LNCaP clone FGC (cell line): ENCODE measurements at regions not wholly inside any gene's neighbourhood (a gene's known extent, or its start where the extent isn't known, plus 50 kb on each side); places are given as distances from the start of the nearest gene placed in this dataset.

Source experiments
- DNase-seq: peaks from one replicate; pipeline ENCODE4 v3.0.0-alpha.2; 2011; ENCODE audit warnings: low read depth
- H3K4me3 ChIP-seq: 2 replicates; pipeline ENCODE4 v1.5.1; 2011; ENCODE audit warnings: mild to moderate bottlenecking, low read depth, low read length, control low read depth
- TF ChIP-seq, protein P1 (sequence below): IDR thresholded peaks from 2 replicates; pipeline ENCODE4 v1.5.1; 2012; ENCODE audit warnings: mild to moderate bottlenecking; ENCODE audit not compliant: control insufficient read depth, insufficient read depth; ENCODE audit errors: extremely low read depth

DNA sequence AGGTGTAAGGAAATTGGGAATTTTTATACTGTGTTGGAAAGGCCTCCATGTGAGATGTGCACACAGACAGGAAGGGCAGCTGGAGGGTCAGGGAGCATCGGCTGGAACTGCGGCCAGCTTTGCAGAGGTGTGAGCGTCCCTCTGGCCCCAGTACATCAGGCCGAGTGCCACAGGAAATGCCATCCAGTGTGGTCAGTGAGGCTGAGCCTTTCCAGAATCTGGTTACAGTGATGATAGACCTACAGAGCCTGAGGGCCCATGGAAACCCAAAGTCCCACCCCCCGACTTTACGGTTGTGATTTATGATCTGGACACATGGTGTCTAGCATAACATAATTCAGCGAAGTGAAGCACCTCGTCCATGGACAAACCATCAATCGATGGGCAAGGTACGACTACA, 137.3 kb upstream of the PDE10A start:
- no peak overlapping the region for H3K4me3 ChIP-seq
- no peak for DNase-seq
- TF ChIP-seq, protein P1, sequence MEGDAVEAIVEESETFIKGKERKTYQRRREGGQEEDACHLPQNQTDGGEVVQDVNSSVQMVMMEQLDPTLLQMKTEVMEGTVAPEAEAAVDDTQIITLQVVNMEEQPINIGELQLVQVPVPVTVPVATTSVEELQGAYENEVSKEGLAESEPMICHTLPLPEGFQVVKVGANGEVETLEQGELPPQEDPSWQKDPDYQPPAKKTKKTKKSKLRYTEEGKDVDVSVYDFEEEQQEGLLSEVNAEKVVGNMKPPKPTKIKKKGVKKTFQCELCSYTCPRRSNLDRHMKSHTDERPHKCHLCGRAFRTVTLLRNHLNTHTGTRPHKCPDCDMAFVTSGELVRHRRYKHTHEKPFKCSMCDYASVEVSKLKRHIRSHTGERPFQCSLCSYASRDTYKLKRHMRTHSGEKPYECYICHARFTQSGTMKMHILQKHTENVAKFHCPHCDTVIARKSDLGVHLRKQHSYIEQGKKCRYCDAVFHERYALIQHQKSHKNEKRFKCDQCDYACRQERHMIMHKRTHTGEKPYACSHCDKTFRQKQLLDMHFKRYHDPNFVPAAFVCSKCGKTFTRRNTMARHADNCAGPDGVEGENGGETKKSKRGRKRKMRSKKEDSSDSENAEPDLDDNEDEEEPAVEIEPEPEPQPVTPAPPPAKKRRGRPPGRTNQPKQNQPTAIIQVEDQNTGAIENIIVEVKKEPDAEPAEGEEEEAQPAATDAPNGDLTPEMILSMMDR, result no peak

- TF ChIP-seq, protein P1, result no peak
- no peak for DNase-seq
- H3K4me3 ChIP-seq, result no peak overlapping the region
Measured at GRCh38 chr6:165799391-165800153, 136.5 kb upstream of the PDE10A start.

- no peak overlapping the region for H3K4me3 ChIP-seq
- TF ChIP-seq, protein P1, result no peak
- DNase-seq, result no peak
Measured at GRCh38 chr6:165798991-165799390, 135.9 kb upstream of the PDE10A start.

GRCh38 chr6:165794179-165794601, 131.1 kb upstream of the PDE10A start:
- no peak overlapping the region for H3K4me3 ChIP-seq
- TF ChIP-seq, protein P1, result no peak
- DNase-seq, result no peak

- DNase-seq, result no peak
- TF ChIP-seq, protein P1, result no peak
- no peak overlapping the region for H3K4me3 ChIP-seq
Measured at GRCh38 chr6:165793287-165793825, 130.3 kb upstream of the PDE10A start.

DNA sequence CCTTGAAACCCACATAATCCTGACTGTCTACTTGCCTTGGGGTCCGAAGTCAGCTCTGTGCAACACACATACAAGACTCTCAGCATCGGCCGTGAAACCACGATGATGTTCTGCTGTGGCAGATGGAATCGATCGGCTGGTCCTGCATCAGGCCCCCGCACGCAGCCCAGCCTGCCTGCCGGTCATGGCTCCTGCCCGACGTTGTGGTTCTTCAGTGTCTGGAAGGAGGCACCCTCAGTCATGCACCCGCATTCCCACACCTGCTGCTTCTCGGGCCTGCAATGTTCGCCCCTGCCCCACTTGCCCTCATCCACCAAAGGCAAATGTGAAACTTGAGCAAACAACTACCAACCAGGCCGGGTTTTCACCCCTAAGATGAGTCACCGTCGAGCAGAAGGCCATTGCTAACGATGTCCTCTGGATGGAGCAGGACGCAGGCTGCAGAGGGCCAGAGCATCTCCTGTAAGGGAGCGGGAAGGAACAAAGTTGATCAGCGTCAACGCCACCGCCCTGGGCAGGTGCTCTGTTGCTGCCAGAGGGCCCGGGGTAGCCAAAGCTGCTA, 128.9 kb upstream of the PDE10A start:
- TF ChIP-seq, protein P1, result no peak
- DNase-seq, result no peak
- H3K4me3 ChIP-seq, result no peak overlapping the region
